IPS-NIHi7 (cell line): ENCODE measurements at regions not wholly inside any gene's neighbourhood (a gene's known extent, or its start where the extent isn't known, plus 50 kb on each side); places are given as distances from the start of the nearest gene placed in this dataset.

Source experiments
- DNase-seq: peaks from one replicate; pipeline ENCODE4 v3.0.0; 2012; ENCODE audit warnings: mixed read lengths; ENCODE audit errors: extremely low spot score

DNA sequence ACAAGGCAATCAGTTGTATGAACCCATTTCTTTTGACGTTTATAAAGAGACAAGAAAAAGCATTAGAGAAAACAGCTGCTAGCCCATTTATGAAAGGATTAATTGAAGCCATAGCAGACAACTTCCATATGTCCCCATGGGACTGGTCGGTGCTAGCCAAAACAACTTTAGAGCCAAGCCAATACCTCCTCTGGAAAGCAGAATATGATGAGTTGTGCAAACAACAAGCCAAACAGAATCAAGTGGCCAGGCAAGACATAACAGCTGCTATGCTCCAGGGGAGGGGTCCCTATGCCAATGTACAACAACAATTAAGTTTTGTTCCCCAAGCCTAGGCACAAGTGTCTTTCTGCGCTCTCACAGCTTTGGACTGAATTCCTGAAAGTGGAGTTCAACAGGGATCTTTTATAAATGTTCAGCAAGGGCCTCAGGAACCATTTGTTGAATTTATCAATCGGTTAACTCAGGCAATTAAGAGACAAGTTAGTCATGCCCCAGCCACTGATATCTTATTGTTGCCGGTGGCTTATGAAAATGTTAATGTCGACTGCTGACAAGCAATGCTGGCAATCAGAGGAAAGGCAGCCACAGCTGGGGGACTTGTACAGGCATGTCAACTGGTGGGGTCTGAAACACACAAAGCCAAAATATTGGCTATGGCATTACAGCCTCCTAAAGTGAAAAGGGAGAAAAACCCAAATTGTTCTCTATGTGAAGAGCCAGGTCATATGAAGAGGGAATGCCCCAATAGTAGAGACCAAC, 1593.1 kb upstream of the TENM4 start:
- DNase-seq, result no peak

DNA sequence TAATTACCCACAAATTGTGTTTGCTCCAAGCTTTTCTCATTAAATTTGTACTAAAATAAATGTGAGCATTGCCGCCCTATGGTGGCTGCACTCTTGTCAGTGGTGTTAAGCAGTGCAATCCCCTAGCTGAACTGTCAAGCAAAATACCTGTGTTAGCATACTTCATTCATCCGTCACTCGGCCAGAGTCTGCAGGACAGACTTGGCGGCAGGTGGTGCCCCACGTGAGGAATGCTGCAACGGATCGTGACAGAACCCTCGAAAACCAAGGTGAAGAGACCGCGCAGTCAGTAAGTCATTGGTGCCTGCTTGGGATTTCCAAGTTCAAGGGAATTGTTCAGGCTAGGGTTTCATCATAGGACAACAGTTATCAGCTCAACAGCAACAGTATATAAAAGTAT, 1592.1 kb upstream of the TENM4 start:
- no peak for DNase-seq

GRCh38 chr11:81030186-81030585, 1589.4 kb upstream of the TENM4 start:
- DNase-seq, result no peak

DNA sequence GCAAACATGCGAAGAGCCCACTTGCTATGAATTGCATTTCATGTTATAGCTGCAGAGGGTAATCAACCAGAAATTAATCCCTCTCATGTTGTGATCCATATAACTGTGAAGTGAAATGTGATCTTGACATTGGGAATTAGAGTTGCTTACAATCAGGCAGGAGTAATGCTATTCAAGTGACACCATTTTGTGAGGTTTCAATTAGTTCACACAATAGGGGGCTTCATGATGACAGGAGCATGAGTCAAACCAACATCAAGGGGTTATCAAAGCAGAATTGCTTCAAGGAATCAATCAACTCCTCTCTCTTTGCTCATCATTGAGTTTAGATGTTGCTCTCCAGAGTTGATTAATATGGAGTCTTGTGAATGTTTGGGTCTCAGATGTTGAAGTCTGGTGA, 1585.2 kb upstream of the TENM4 start:
- no peak for DNase-seq

- no peak for DNase-seq
Measured at GRCh38 chr11:81022057-81022456, 1581.2 kb upstream of the TENM4 start.

- DNase-seq, result no peak
Measured at GRCh38 chr11:81010631-81011030, 1569.8 kb upstream of the TENM4 start.

DNA sequence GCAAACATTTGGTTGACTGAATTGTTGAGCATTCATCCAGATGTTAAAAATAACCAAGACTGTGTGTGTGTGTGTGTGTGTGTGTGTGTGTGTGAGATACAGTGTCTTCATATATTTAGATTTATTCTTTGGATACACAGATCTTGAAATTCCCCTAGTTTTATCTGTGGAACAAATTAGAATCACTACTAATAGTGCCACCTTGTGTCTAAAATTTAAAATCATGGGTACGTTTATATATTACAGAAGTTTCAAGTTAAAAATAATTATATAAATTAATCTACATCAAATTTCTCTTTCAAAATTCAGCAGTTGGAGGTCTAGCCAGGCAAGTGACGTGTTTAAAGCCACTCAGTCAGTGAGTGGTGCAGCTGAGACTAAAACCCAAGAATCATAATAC, 1566.2 kb upstream of the TENM4 start:
- no peak for DNase-seq

DNA sequence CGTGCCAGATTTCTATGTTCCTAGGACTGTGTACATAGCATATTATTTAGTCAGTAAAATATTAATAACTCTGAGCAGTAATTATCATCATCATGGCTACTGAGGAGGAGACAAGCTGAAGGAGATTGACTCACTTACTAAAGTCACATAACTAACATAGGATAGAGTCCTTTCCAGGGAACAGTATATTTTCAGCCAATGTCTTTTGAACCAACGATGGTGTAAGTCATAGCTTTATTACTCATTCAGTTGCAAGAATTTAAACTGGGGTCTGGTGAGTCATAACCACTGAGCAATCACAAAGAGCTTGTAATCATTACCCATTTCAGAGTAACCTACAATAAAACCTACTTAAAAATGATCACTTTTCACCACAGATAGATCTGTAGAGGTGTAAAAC, 1564.8 kb upstream of the TENM4 start:
- DNase-seq, result no peak

DNA sequence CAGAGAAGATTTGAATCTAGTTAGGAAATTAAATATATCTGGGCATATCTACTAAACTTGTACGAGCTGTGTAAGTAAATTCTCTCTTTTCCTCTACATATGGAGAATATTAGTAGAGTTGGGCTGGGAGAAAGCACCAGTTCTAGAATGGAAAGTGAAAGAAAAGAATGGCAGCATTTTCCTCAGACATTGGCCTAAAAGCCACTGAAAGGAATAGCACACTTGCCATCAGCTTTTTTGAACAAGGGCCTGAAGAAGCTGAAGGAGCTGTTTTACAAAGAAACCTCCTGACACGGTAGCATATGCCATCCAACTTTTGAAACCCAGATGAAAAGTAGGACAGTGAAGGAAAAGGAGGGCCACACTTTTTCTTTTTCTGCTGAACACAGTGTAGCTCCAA, 1563.7 kb upstream of the TENM4 start:
- DNase-seq, result no peak

GRCh38 chr11:81002374-81002773, 1561.5 kb upstream of the TENM4 start:
- DNase-seq, result no peak

DNA sequence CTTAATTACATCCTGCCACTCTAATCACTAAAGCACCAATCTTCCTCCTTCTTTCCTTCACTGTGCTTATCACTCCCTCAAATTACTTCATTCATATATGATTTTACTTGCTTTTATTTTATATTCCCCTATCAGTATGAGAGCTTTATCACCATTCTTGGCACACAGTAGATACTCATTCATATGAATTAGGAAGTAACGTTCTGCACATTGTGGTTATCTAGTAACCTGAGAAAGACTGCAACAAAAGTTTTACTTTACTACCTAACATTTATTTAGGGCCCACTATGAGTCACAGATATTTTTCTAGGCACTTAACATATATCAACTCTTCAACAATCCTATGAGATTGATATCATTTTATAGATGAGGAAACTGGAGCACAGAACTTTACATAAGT, 1559.9 kb upstream of the TENM4 start:
- DNase-seq, result no peak

DNA sequence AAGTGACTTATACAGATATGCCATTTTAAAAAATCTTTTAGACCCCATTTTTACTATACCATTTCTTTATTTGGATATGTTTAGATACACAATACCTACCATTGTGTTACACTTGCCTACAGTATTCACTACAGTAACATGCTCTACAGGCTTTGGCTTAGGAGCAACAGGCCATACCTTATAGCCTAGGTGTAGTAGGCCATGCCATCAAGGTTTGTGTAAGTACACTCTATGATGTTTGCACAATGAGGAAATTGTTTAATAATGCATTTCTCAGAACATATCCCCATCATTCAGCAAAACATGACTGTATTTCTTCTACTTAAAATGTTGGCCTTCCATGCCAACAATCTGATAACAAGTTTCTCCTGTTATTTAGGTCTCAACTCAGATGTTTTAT, 1559.5 kb upstream of the TENM4 start:
- DNase-seq, result no peak

DNA sequence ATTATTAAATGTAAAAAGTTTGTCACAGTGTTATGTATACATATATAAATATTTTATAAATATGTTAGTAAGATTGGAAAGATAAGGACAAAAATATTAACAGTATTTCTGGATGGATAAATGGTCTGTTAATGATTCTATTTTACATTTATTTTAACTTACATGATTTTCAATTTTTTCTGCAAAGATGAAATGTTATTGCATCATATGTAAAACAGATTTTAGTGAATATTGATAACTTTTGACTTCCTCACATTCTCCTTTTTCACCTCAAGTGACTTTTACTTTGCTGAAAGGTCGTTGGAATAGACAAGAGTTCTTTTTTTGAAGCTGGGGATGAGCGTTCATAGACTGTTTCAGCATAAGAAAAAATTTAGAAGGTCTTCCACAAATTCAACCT, 1554.7 kb upstream of the TENM4 start:
- no peak for DNase-seq

- DNase-seq, result peak; percentile 22
Measured at GRCh38 chr11:80993536-80993935, 1552.7 kb upstream of the TENM4 start.

DNA sequence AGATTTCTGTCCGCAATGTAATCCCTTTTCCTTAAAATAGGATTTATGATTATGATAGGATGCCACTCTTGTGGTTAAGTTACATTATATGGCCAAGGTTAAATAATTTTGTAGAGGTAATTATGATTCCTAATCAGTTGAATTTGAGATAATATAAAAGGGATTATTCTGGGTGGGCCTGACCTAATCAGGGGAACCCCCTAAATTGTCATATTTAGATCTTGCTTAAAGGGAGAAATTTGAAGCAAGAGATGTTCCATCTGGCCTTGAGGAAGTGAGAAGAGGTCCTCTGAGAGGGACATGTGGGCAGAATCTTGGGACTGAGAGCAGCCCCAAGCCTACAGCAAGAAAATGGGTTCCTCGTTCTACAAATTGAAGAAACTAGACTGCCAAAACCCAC, 1550.1 kb upstream of the TENM4 start:
- no peak for DNase-seq

GRCh38 chr11:80987171-80987570, 1546.3 kb upstream of the TENM4 start:
- DNase-seq, result no peak

DNA sequence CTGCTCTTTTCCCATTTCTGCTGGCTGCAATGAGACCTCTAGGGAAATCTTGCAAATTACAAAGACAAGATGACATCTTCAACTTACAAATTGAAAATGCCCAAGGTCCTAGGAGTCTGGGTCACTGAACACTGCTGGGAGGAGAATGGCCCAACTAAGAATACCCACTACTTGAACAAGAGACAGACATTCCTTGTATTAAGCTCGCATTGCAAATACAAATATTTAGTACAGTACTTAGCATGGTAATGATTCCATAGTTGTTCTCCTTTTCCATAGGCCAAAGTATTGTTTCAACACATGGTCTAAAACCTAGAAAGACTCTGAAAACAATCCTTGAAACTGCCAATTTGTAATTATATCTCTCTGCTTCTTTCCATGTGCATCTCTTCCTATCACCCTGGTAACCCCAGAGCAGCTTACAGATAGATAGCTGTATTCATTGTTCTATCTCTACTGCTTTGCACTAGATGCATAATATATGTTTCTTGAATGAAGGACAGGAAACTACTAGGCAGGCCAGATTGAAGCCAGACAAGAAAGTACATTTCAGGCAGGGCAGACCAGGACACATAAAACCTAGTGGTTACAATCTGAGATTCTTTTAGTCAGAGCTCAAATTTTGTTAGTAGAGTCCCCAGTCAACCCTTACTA, 1545.7 kb upstream of the TENM4 start:
- no peak for DNase-seq

DNA sequence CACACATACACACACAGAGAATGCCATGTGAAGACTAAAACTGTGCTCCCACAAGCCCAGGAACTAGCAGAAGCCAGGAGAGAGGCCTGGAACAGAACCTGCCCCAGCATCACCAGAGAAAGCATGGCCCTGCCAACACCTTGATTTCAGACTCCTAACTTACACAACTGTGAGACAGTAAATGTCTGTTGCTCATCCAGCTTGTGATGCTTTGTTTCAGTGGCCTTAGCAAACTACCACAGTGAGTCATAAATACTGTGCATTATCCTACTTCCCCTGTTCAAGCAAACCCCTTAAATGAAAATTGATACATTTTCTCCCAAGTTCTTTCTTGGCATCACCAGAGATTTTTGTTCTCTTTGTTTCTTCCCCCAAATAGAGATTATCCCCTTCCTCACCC, 1539.4 kb upstream of the TENM4 start:
- no peak for DNase-seq

DNA sequence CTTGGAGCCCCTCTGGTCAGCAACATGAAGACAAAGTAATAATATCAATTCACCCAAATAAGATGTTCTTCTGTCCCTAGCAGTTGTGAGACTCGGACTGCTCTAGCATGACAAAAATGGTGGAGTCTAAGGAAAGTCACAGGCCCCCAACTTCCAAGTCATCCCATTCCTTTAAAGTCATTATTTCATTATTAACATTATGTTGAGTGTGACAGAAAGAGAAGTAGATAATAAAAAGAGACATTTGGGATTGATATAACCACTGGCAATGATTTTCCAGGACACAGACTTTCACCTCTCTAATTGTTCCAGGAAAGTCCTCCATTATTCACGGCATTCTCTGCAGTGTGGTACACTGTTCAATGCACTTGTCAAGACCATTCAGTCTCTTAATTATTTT, 1533.0 kb upstream of the TENM4 start:
- DNase-seq, result no peak

DNA sequence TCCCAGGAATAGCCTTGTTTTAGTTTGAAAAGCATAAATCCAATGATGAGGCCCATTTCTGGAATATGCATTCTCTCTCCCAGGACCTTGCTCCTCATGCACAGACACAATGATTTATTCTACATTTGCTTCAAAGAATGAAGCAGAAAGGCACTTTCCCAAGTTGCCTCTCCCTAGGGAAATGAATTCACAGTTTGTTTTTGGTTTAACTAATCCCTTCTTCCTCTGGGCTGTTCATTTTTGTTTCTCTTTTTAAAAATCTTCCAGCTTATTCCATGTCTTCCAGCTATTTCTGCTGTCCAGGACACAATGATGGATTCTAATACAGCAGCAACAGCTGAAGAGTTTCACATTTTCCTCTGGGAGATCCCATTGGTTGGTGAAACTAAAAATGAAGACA, 1529.2 kb upstream of the TENM4 start:
- DNase-seq, result no peak

DNA sequence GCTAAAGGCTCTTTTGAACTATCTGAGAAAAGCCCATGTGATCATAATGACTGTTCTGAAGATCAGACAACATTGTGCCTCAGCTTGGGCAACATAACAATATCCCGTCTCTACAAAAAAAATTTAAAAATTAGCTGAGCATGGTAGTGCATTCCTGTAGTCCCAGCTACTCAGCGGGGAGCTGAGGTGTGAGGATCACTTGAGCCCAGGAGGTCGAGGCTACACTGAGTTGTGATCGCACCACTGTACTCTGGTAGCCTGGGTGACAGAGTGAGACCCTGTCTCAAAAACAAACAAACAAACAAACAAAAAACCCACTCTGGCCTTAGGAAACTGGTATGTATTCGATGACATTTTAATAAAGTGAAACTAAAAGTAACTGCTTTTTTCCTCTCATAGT, 1526.8 kb upstream of the TENM4 start:
- no peak for DNase-seq

GRCh38 chr11:80960381-80961029, 1519.7 kb upstream of the TENM4 start:
- no peak for DNase-seq

- DNase-seq, result no peak
Measured at GRCh38 chr11:80959751-80960150, 1518.9 kb upstream of the TENM4 start.
